ENCODE measurements at regions not wholly inside any gene's neighbourhood (a gene's known extent, or its start where the extent isn't known, plus 50 kb on each side); places are given as distances from the start of the nearest gene placed in this dataset.

DNA sequence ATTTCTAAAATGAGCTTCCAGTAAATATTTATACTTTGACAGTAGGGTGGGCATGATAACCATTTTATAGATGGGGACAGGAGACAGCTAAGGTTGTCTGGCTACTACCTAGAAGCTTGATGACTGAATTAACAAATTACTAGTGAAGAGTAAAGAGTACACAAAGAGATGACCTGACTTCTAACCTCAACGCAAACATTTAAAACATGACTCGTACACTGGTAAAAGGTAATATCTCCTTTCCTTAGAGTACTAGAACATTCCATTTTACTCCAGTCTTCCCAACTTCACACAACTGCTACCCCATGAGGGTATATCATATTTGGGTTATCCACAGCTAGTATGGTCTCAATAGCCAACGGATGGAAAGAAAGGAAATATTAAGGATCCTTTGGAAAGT, 258.9 kb downstream of the FOXO1 start:
- TF ChIP-seq, protein P1, sequence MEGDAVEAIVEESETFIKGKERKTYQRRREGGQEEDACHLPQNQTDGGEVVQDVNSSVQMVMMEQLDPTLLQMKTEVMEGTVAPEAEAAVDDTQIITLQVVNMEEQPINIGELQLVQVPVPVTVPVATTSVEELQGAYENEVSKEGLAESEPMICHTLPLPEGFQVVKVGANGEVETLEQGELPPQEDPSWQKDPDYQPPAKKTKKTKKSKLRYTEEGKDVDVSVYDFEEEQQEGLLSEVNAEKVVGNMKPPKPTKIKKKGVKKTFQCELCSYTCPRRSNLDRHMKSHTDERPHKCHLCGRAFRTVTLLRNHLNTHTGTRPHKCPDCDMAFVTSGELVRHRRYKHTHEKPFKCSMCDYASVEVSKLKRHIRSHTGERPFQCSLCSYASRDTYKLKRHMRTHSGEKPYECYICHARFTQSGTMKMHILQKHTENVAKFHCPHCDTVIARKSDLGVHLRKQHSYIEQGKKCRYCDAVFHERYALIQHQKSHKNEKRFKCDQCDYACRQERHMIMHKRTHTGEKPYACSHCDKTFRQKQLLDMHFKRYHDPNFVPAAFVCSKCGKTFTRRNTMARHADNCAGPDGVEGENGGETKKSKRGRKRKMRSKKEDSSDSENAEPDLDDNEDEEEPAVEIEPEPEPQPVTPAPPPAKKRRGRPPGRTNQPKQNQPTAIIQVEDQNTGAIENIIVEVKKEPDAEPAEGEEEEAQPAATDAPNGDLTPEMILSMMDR (IDR thresholded peaks at IDR 0.05; ENCODE audit: low read length): no peak
- TF ChIP-seq EZH2 (IDR thresholded peaks at IDR 0.05; ENCODE audit: borderline replicate concordance, low read length): no peak
